ENCODE measurements at regions not wholly inside any gene's neighbourhood (a gene's known extent, or its start where the extent isn't known, plus 50 kb on each side); places are given as distances from the start of the nearest gene placed in this dataset.

DNA sequence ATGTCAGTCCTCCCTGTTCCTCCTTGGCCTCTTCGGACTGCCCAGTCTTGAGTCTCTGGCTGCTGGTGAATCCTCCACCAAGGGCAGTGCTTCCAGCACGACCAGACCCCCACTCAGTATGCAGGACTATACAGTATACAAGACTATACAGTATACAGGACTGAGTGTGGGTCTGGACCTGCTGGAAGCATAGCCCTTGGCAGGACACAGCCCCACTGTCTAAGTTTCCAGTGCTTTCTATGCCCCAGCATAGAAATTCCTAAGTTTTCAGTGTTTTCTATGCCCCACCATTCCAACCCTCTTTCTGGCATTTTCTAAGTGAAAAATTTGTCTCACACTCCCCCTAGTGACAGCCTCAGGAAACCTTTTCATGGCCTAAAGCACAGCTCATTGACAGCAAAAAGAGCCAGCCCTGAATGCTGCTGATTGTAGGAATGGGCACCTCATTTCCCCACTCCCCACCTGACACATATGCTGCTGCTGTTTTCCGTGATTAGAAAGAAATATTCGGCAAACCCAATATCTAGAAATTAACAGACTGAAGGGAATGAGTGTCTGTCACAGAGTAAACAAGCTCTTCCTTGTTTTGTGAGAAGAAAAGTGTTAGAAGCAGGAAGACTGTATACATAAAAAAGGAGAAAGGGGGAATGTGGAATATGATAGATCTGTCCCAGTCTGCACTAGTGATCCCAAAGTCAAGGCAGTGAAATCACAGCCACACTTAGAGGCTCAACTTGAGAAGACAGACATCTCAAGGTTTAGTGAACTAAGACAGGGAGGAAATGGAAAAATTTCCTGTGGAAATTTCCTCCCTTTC lies 206.9 kb downstream of the IBTK start:
- Mint-ChIP-seq H3K36me3 (no peaks in the 10 kb centered on the region), H3K27me3 (no peaks in the 10 kb centered on the region), H3K27ac (no peak overlapping the region), H3K9me3 (no peaks in the 10 kb centered on the region), H3K4me1 (no peaks in the 10 kb centered on the region), H3K4me3 (no peak overlapping the region)

DNA sequence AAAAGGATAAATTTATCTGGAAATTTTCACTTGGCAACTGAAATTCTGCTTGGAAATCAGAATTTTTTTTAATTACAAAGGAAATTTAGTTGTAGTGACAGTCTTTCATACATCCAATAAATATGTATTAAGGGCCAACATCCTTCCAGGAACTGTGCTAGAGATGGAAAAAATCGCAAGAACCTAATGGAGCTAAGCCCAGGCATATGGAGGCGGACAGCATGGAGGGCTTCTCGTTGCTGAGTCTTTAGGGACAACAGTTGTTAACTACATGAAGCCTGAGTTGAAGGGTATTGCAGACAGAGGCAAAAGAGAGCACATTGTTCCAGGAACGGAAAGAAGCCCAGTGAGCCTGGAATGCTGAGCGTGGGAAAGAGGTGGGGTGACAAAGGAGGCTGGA lies 208.9 kb downstream of the IBTK start:
- Mint-ChIP-seq H3K4me3 (no peak overlapping the region), H3K9me3 (no peaks in the 10 kb centered on the region), H3K36me3 (no peaks in the 10 kb centered on the region), H3K27me3 (no peaks in the 10 kb centered on the region), H3K4me1 (no peaks in the 10 kb centered on the region), H3K27ac (no peak overlapping the region)

DNA sequence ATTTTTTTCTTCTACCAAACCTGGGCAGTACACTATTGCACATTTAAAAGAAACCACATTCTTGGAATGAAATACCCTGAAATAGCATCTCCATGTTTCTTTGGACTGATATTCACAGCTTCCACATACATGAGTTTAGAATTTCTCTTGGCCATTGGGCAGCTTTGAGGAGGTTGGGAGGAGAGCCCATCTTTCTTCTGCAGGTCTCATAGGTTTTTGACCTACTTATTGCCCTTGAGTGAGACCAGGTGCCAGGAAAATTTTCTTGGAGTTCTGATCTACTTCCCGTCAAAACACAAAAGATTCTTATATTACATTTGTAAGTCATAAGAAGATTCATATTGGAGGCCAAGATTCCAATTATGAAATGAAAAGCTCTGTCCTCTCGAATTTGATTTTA lies 212.0 kb downstream of the IBTK start:
- peaks cover 1% of the 10 kb centered on the region for H3K27me3 Mint-ChIP-seq
- no peak overlapping the region for H3K27ac Mint-ChIP-seq
- H3K36me3 Mint-ChIP-seq = no peaks in the 10 kb centered on the region
- no peaks in the 10 kb centered on the region for H3K4me1 Mint-ChIP-seq
- no peaks in the 10 kb centered on the region for H3K9me3 Mint-ChIP-seq
- no peak overlapping the region for H3K4me3 Mint-ChIP-seq

DNA sequence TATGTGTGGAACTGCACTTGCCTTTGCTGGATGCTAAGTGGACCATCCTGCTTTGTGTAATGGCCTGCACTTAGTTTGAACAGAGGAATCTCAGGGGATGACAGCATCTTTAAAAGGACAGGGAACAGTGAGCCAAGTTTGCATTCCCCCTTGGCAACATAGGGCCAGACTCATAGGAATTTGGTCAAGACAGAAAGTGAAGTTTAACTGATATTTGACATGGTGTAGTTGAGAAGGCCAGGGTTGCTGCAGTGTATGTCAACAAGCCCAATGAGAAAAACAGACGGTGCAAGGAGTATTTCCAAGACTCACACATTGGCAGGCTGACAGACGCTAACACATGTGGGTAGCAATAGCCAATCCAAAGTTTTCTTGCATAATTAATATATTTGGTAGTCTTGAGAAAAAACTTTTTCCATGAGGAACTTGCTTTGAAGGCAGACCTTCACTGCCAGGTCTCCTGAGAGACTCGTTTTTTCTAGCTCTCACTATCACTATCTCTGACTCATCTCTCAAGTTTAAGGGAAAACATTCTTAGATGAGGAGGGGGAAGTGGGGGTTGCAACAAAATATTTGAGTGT lies 213.8 kb downstream of the IBTK start:
- H3K4me3 Mint-ChIP-seq = no peak overlapping the region
- H3K27ac Mint-ChIP-seq = no peak overlapping the region
- H3K9me3 Mint-ChIP-seq = no peaks in the 10 kb centered on the region
- H3K36me3 Mint-ChIP-seq = no peaks in the 10 kb centered on the region
- H3K27me3 Mint-ChIP-seq = peaks cover 6% of the 10 kb centered on the region
- no peaks in the 10 kb centered on the region for H3K4me1 Mint-ChIP-seq

DNA sequence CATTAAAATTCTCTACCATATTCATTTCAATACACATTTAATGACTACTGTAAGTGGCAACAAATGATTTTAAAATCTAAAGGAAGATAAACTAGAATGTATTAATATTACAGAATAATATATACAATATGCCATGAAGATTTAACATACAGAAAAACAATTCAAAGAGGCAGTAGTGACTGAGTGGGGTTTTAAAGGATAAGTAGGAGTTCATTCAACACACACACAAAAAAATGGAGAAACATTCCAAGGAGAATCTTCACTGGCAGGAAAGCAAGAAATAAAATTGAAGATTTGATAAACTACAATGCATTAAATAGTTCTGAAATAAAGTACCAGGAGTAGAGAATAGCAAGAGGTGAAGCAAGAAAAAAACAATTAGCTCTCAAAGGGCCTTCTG lies 215.1 kb downstream of the IBTK start:
- Mint-ChIP-seq H3K4me1 (no peaks in the 10 kb centered on the region), H3K36me3 (no peaks in the 10 kb centered on the region), H3K4me3 (no peak overlapping the region), H3K27ac (no peak overlapping the region), H3K9me3 (no peaks in the 10 kb centered on the region), H3K27me3 (peaks cover 6% of the 10 kb centered on the region)

DNA sequence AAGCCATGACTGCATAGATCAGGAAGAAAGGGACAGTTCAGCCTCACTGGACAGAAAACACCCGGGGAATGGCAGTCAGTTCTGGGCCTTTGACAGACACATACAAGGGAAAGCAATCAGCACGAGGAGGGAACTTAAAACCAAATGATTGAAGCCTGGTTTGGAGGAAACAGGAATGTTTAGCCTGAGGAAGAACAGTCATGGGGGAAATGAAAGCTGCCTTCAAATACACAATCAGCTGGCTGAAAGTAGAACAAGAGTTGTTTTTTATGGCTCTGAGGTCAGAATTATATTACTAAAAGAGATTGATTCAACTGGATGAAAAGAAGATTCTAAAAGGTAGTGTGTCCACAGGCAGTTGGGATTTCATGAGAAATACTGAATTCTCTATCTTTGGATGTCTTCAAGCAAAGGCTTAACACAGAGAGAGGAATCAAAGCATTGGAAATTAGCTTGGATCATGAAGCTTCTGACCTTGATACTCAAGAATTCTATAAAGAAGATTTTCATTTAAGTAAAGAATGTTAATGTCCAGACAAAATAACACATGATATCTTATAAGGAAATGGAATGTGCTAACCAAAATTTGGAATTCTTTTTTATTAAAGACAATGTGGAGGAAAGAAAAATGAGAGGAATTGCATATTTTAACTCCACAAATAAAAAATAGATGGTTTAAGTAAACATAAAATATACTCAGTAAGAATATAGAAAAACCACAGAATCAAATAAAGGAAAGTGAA lies 216.6 kb downstream of the IBTK start:
- Mint-ChIP-seq H3K36me3 (no peaks in the 10 kb centered on the region), H3K27ac (no peak overlapping the region), H3K27me3 (peaks cover 6% of the 10 kb centered on the region), H3K9me3 (no peaks in the 10 kb centered on the region), H3K4me1 (no peaks in the 10 kb centered on the region), H3K4me3 (no peak overlapping the region)

DNA sequence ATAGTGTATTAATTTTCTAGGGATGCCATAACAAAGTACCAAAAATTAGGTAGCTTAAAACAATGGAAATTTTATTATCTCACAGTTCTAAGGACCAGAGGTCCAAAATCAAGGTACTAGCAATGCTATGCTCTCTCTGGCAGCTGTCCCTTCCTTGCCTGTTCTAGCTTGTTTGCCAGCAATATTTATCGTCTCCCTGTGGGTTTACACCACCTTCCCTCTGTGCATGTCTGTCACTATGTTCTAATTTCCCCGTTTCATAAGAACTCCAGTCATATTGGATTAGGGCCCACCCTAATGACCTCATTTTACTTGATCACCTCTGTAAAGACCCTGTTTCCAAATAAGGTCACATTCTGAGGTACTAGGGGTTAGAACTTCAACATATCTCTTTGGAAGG lies 217.2 kb downstream of the IBTK start:
- H3K4me3 Mint-ChIP-seq = no peak overlapping the region
- H3K27ac Mint-ChIP-seq = no peak overlapping the region
- H3K27me3 Mint-ChIP-seq = peaks cover 6% of the 10 kb centered on the region
- no peaks in the 10 kb centered on the region for H3K4me1 Mint-ChIP-seq
- no peaks in the 10 kb centered on the region for H3K36me3 Mint-ChIP-seq
- H3K9me3 Mint-ChIP-seq = no peaks in the 10 kb centered on the region

DNA sequence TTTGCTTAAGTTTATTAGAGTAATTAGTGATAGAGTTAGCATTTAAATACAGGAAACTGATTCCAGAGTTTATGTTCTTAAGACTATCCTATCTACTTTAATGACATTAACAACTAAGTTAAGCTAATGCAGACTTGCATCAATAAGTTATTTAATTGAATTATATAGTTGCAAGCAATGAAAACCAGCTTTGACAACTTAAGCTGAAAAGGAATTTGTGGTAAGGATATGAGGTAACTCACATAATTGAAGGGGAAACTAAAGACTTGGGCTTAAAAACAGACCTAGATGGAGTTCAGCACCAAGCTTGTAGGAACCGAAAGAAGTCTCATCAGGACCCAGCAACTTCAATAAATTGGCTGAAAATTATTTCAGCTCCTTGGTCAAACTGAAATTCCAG lies 222.3 kb downstream of the IBTK start:
- no peaks in the 10 kb centered on the region for H3K36me3 Mint-ChIP-seq

DNA sequence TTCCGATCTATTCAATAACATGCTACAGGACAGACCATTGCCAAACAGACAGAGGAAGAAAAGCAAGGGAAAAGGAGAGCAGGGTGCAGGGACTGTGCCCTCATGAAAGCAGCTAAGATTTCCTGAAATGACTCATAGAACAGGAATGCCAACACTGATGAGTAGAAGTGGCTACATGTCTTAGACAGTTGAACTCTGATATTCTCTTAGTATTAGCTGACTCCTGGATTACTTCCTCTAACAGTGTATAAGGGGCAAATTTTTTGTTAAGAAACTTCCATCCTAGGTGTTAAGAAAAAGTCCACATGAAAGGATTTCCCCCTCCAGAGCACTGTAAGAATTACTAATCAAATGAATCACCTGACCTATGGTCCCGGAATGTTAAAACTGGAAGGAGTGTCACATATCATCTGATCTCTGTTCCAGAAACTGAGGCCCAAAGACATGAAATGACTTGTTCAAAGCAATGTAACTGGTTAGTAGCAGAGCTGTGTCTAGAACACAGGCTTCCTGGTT lies 224.9 kb downstream of the IBTK start:
- Mint-ChIP-seq H3K4me1 (no peaks in the 10 kb centered on the region), H3K4me3 (no peak overlapping the region), H3K9me3 (no peaks in the 10 kb centered on the region), H3K27ac (no peak overlapping the region), H3K27me3 (no peaks in the 10 kb centered on the region), H3K36me3 (no peaks in the 10 kb centered on the region)

More for the DNA sequence above, 222.3 kb downstream of the IBTK start:
- no peak overlapping the region for H3K27ac Mint-ChIP-seq
- H3K4me1 Mint-ChIP-seq = no peaks in the 10 kb centered on the region
- H3K27me3 Mint-ChIP-seq = peaks cover 2% of the 10 kb centered on the region
- no peaks in the 10 kb centered on the region for H3K9me3 Mint-ChIP-seq
- no peak overlapping the region for H3K4me3 Mint-ChIP-seq

DNA sequence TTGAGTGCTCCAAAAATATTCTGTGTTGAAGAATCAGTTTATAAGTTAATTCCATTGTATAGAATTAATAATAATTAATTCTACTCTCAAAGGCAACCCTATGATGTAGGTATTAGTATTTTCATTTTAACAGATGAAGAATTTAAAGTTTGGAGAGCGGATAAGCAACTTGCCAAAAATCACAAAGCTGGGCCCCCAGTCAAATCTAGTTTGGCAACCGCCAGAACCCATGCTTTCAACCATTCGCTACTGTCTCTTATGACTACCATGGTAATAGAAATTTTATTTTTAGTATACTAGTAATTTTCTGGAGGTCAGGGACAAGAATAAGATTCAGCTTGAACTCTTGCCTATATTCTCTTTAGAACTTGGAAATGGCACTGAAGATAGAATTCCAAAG lies 229.8 kb downstream of the IBTK start:
- H3K36me3 Mint-ChIP-seq = no peaks in the 10 kb centered on the region
- H3K4me1 Mint-ChIP-seq = no peaks in the 10 kb centered on the region
- no peak overlapping the region for H3K4me3 Mint-ChIP-seq
- no peaks in the 10 kb centered on the region for H3K9me3 Mint-ChIP-seq
- peaks cover 2% of the 10 kb centered on the region for H3K27me3 Mint-ChIP-seq
- no peak overlapping the region for H3K27ac Mint-ChIP-seq

DNA sequence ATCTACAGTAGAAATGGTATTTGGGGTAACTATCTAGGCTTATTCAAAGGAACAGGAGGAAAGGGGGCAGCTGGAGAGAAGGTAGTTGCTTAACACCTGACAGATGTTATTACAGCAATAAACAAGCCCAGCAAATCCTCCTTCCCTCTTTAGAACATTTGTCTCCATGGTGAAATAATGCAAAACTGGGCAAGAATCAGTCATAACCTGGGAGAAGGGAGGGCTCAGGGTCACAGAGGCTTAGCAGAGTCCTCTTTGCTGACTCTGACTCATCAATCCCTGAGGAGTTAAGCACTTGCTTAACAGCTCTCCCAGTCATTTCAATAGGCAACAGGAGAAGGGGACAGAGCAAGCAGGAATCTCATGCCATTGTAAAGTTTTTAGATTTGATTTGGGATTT lies 230.3 kb downstream of the IBTK start:
- H3K9me3 Mint-ChIP-seq = no peaks in the 10 kb centered on the region
- H3K27me3 Mint-ChIP-seq = peaks cover 2% of the 10 kb centered on the region
- no peak overlapping the region for H3K27ac Mint-ChIP-seq
- no peaks in the 10 kb centered on the region for H3K4me1 Mint-ChIP-seq
- H3K4me3 Mint-ChIP-seq = no peak overlapping the region
- H3K36me3 Mint-ChIP-seq = no peaks in the 10 kb centered on the region

DNA sequence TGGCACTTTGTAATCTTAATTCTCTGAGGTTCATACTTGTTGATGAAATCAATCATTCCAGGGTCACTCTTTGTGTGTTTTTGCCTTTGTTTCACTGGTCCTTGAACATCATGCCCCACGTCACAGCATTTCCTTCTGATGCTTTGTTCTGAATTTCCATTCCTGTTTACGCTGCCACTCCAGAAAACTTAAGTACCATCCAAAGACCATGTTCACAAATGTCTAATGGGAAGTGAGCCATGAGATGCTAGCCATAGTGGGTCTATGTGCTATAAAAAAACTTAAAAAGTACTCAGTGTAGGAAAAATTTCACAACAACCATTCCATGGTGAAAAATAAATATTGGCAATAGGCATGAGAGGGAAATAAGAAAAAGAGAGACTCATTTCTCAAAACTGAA lies 232.0 kb downstream of the IBTK start:
- peaks cover 2% of the 10 kb centered on the region for H3K27me3 Mint-ChIP-seq
- H3K36me3 Mint-ChIP-seq = no peaks in the 10 kb centered on the region
- H3K27ac Mint-ChIP-seq = no peak overlapping the region
- no peaks in the 10 kb centered on the region for H3K9me3 Mint-ChIP-seq
- H3K4me1 Mint-ChIP-seq = no peaks in the 10 kb centered on the region
- no peak overlapping the region for H3K4me3 Mint-ChIP-seq

DNA sequence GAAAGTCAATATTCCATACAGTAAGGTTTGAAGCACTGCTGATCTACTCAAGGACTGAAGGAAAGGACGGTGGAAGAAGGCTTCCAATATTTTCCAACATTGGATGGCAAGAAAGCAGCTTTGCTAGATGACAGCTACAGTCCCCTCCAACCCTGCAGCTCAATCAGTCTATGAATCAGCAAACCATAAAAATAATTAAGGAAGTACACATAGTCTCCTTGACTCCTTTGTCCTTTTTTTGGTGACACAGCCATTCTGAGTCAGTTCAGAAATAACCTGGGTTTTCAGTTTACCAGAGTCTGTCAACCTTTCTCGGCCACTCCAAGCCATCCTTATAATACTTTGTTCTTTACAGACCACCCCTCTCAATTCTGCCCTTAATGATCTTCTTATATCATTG lies 232.5 kb downstream of the IBTK start:
- Mint-ChIP-seq H3K36me3 (no peaks in the 10 kb centered on the region), H3K4me3 (no peak overlapping the region), H3K27ac (no peak overlapping the region), H3K4me1 (no peaks in the 10 kb centered on the region), H3K27me3 (peaks cover 2% of the 10 kb centered on the region), H3K9me3 (no peaks in the 10 kb centered on the region)

DNA sequence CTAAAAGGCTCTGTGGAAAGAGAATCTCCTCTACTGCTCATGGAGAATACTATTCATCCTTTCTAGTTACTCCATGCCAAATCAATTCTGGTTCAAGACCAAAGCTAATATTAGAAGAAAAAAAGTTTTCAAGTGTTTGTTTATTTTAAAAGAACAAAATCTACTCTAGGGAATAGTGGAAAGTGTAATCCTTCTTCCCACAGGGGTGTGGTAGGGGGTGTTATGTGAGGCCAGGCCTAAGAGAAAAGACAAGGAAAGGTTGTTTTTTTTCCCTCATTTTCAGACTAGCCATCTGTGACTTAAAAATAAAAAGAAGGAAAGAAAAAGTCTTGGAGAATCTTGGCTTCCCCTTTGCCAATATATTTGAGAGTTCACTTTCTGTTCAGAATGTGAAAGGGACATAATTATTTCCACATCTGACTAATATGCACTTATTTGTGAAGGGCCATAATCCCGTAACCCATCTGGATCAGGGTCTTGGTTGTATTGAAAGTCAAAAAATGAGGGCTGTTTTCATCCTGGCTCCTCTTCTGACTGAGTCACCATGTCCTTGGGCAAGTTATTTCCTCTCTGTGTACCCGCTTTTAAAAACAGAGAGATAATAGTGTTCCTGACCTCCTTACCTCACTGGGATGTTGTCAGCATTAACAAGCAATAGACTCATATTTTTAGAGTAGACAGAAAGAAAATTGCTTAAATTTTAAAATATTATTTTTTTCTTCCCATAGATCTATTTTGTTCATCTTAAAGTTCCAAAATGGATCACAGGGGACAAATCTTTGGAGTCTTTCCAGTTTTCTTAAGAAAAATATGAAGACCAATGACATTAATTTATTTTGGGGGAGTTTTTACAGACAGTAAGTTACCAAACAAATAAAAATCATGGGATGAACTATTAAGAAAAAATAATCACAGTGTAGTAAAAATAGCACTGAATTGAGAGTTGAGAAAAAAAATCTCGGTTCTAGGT lies 233.7 kb downstream of the IBTK start:
- no peaks in the 10 kb centered on the region for H3K9me3 Mint-ChIP-seq
- H3K27ac Mint-ChIP-seq = no peak overlapping the region
- H3K36me3 Mint-ChIP-seq = no peaks in the 10 kb centered on the region
- no peak overlapping the region for H3K4me3 Mint-ChIP-seq
- no peaks in the 10 kb centered on the region for H3K4me1 Mint-ChIP-seq
- peaks cover 2% of the 10 kb centered on the region for H3K27me3 Mint-ChIP-seq

DNA sequence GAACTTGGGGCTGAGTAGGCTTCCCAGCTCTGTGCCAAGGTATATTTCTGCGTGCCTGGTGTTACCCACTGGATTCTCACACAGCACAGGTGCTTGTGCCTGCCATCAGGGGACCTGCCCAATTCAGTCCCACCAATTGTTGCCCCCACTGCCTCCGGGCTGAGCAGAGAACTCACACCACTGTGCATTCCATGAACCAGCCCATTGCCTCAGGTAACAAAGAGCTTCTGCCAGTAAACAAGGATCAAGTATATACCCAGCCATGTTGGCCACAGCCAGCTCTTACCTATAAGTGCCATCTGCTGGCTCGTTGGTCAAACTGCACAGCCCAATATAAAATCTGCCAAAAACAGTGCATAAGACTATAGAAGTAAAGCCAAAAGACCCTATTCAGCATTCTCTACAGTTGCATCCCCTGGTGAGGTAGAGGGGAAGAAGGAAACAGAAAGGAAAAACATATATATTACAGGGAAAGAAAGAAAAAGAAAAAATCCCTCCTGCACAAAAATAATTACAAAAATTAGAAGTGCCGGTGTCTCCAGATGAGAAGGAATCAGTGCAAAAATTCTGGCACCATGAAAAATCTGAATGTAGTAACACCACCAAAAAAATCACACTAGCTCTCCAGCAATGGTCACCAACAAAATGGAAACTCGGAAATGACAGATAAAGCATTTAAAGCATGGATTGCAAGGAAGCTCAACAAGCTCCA lies 241.4 kb downstream of the IBTK start:
- Mint-ChIP-seq H3K36me3 (no peaks in the 10 kb centered on the region), H3K27ac (no peak overlapping the region)

More for the DNA sequence above, 241.4 kb downstream of the IBTK start:
- Mint-ChIP-seq H3K9me3 (peaks cover 21% of the 10 kb centered on the region), H3K27me3 (no peaks in the 10 kb centered on the region), H3K4me1 (no peaks in the 10 kb centered on the region), H3K4me3 (no peak overlapping the region)
